ENCODE measurements at regions not wholly inside any gene's neighbourhood (a gene's known extent, or its start where the extent isn't known, plus 50 kb on each side); places are given as distances from the start of the nearest gene placed in this dataset.
"Not testable (repeated sequence)": the region's sequence is repeated elsewhere in the genome, so short reads cannot be mapped to it uniquely, and the experiment has no call there.

GRCh38 chr6:149127212-149127611 is 190.3 kb upstream of the TAB2 start:
- in situ Hi-C loops (cut with HindIII; ENCODE audit: low sequenced_read_pairs) = no loop called here
- no peak for DNase-seq (ENCODE audit: low spot score)

GRCh38 chr6:149128489-149129145 is 188.9 kb upstream of the TAB2 start:
- DNase-seq (ENCODE audit: low spot score) = no peak
- in situ Hi-C loops (cut with HindIII; ENCODE audit: low sequenced_read_pairs) = no loop called here

- no peak for DNase-seq (ENCODE audit: low spot score)
- in situ Hi-C loops (cut with HindIII; ENCODE audit: low sequenced_read_pairs) = no loop called here
Observed at GRCh38 chr6:149129371-149130077, 188.0 kb upstream of the TAB2 start.

- no peak for DNase-seq (ENCODE audit: low spot score)
- in situ Hi-C loops (cut with HindIII; ENCODE audit: low sequenced_read_pairs) = no loop called here
Observed at GRCh38 chr6:149130090-149130489, 187.4 kb upstream of the TAB2 start.

- no peak for DNase-seq (ENCODE audit: low spot score)
- in situ Hi-C loops (cut with HindIII; ENCODE audit: low sequenced_read_pairs) = no loop called here
Observed at GRCh38 chr6:149130508-149130907, 187.0 kb upstream of the TAB2 start.

- in situ Hi-C loops (cut with HindIII; ENCODE audit: low sequenced_read_pairs) = no loop called here
Observed at GRCh38 chr6:149131891-149132290, 185.6 kb upstream of the TAB2 start.

GRCh38 chr6:149132336-149132735 is 185.2 kb upstream of the TAB2 start:
- in situ Hi-C loops (cut with HindIII; ENCODE audit: low sequenced_read_pairs) = no loop called here
- DNase-seq (ENCODE audit: low spot score) = no peak

More at GRCh38 chr6:149131891-149132290, 185.6 kb upstream of the TAB2 start:
- no peak for DNase-seq (ENCODE audit: low spot score)

- in situ Hi-C loops (cut with HindIII; ENCODE audit: low sequenced_read_pairs) = no loop called here
Observed at GRCh38 chr6:149134511-149134933, 183.0 kb upstream of the TAB2 start.

GRCh38 chr6:149135809-149136208 is 181.7 kb upstream of the TAB2 start:
- in situ Hi-C loops (cut with HindIII; ENCODE audit: low sequenced_read_pairs) = no loop called here
- DNase-seq (ENCODE audit: low spot score) = no peak

More at GRCh38 chr6:149134511-149134933, 183.0 kb upstream of the TAB2 start:
- no peak for DNase-seq (ENCODE audit: low spot score)

- no peak for DNase-seq (ENCODE audit: low spot score)
- in situ Hi-C loops (cut with HindIII; ENCODE audit: low sequenced_read_pairs) = no loop called here
Observed at GRCh38 chr6:149136273-149136912, 181.1 kb upstream of the TAB2 start.

- DNase-seq (ENCODE audit: low spot score) = no peak
Observed at GRCh38 chr6:149136913-149137286, 180.6 kb upstream of the TAB2 start.

GRCh38 chr6:149137594-149137993 is 179.9 kb upstream of the TAB2 start:
- no peak for DNase-seq (ENCODE audit: low spot score)
- in situ Hi-C loops (cut with HindIII; ENCODE audit: low sequenced_read_pairs) = no loop called here

More at GRCh38 chr6:149136913-149137286, 180.6 kb upstream of the TAB2 start:
- in situ Hi-C loops (cut with HindIII; ENCODE audit: low sequenced_read_pairs) = no loop called here

- in situ Hi-C loops (cut with HindIII; ENCODE audit: low sequenced_read_pairs) = no loop called here
- no peak for DNase-seq (ENCODE audit: low spot score)
Observed at GRCh38 chr6:149138089-149138488, 179.4 kb upstream of the TAB2 start.

- DNase-seq (ENCODE audit: low spot score) = no peak
- in situ Hi-C loops (cut with HindIII; ENCODE audit: low sequenced_read_pairs) = no loop called here
Observed at GRCh38 chr6:149138699-149139294, 178.7 kb upstream of the TAB2 start.

GRCh38 chr6:149139782-149140136 is 177.8 kb upstream of the TAB2 start:
- in situ Hi-C loops (cut with HindIII; ENCODE audit: low sequenced_read_pairs) = no loop called here
- DNase-seq (ENCODE audit: low spot score) = no peak

GRCh38 chr6:149140137-149140909 is 177.2 kb upstream of the TAB2 start:
- in situ Hi-C loops (cut with HindIII; ENCODE audit: low sequenced_read_pairs) = no loop called here
- no peak for DNase-seq (ENCODE audit: low spot score)

- in situ Hi-C loops (cut with HindIII; ENCODE audit: low sequenced_read_pairs) = no loop called here
- DNase-seq (ENCODE audit: low spot score) = no peak
Observed at GRCh38 chr6:149140910-149141290, 176.6 kb upstream of the TAB2 start.

GRCh38 chr6:149142924-149143429 is 174.5 kb upstream of the TAB2 start:
- DNase-seq (ENCODE audit: low spot score) = no peak
- in situ Hi-C loops (cut with HindIII; ENCODE audit: low sequenced_read_pairs) = no loop called here

GRCh38 chr6:149145800-149146199 is 171.7 kb upstream of the TAB2 start:
- DNase-seq (ENCODE audit: low spot score); in situ Hi-C loops (cut with HindIII; ENCODE audit: low sequenced_read_pairs): not testable (repeated sequence)

Data from G401 (cell line).